ENCODE measurements at regions not wholly inside any gene's neighbourhood (a gene's known extent, or its start where the extent isn't known, plus 50 kb on each side); places are given as distances from the start of the nearest gene placed in this dataset.
"Not testable (repeated sequence)": the region's sequence is repeated elsewhere in the genome, so short reads cannot be mapped to it uniquely, and the experiment has no call there.

DNA sequence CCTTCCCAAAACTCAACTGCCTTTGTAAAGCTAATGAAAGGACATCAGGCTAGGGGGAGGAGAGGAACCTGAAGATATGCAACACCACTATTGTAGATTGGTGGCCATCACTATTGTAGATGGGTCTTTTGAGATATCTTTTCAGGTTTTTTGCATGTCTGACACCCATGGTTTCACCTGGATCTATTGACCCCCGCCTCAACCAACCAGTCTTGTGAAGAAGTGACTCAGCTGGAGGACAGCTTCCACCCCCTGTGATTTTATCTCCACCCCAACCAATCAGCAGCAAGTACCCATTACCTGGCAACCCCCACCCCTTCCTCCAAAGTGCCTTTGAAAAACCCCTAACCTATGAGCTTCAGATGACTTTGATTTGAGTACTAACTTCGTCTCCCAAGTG, 382.6 kb upstream of the GOT2 start:
- DNase-seq, result no peak

GRCh38 chr16:59114790-59115189, 380.7 kb upstream of the GOT2 start:
- DNase-seq, result no peak

GRCh38 chr16:59113004-59113670, 379.0 kb upstream of the GOT2 start:
- DNase-seq, result no peak

DNA sequence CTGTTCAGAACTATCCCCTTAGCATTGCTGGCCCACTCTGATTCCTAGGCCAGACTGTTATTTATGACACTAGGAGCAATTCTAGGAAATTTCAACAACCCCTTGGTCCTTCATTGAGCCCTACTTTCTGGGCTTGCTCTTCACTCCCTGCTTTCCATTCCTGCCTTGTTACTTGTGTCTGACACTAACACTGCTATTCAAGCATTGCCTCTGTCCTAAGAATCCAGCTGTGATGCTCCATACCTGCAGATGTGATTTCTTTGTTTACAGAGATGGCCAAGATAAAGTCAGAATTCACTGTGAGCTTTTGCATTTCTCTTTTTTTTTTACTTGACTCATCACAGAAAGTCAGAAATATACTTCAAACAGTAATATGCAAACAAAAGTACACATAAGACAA, 377.2 kb upstream of the GOT2 start:
- no peak for DNase-seq

DNA sequence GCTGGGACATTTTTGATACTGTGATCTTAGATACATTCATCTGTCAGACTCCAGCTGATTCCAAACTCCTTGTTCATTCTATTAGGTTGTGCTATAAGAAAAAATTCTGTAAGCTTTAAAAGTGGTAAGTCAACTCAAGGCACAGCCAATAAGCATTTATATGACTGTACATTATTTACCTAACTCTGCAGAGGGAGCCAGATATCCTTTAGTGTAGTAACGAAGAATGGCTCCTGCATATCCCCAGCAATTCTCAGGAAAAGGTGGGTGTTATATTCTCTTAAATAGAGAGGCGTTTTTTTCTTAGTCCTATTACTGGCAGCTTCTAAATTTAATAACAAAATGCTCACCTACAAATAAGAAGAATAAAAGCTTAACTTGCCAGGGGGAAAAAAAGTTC, 374.3 kb upstream of the GOT2 start:
- DNase-seq, result no peak

DNA sequence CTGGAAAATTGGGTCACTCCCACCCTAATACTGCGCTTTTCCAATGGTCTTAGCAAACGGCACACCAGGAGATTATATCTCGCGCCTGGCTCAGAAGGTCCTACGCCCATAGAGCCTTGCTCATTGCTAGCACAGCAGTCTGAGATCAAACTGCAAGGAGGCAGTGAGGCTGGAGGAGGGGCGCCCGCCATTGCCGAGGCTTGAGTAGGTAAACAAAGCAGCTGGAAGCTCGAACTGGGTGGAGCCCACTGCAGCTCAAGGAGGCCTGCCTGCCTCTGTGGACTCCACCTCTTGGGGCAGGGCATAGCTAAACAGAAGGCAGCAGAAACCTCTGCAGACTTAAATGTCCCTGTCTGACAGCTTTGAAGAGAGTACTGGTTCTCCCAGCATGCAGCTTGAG, 362.6 kb upstream of the GOT2 start:
- not testable (repeated sequence) for DNase-seq

DNA sequence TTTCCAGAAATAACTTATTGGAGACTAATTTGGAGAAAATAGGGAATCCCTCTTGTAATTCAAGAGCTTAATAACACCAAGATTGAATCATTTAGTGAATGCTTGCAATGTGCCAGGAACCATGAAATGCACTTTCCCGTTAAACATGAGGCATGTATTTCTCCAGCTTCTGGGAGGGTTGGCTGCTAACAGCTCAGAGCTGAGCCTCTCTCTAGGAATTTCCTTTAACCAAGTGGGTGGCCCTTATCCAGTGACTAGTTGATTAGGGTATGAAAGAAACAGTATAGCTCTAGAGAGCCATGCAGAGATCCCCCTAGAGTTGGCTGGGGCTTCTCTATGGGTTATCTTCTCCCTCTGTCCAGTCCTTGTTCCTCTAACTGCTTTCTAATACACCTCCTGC, 356.4 kb upstream of the GOT2 start:
- no peak for DNase-seq

DNA sequence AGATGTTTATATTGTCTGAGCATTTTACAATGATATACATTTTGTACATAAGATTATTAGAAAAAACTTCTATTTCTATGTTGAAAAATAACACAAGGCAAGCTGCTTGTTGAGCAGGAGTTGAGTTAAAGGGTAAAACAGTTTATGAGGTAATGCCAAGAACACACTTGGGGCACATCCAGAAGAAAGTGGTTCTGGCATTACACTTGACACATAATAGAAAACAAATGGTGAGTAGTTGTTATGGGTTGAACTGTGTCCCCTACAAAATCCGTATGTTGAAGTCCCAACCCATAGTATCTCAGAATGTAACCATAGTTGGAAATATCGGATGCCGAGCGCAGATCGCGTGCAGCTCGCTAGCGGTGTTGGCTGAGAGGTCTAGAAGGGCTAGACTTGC, 354.3 kb upstream of the GOT2 start:
- DNase-seq, result no peak

DNA sequence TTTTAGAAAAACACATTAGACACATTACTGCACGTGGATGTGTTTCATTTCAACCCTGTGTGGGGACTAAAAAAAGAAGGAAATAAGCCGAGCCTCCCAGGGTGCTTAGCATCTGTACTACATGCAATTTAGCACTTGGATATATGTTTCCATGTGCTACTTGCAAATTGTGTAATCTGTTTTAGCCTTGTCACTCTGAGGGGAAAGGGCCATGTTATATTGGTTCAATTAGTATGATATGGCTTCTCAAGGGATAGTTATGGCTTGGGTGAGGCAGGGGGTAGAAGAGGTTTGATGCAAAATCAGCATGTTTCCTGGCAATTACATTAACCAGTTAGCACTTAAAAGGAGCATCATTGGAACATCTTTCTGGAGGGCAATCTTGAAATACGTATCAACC, 353.5 kb upstream of the GOT2 start:
- DNase-seq, result no peak

DNA sequence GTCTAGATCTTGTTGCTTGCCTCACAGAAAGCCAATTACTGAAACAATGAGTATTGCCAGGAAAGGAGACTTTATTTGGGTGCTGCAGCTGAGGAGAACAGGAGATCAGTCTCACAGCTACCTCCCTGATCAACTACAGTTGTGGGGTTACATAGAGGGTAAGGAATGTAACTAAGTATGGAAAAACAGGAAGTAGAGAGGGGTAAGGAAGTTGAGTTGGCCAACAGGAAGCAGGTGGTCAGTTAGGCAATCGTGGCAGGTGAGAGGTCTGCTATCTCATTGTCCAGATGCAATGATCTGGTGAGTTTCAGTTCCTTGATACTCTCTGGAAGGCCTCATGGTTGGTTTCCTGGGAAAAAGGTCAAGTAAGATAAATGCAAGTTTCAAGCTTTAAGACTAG, 333.1 kb upstream of the GOT2 start:
- DNase-seq, result no peak

DNA sequence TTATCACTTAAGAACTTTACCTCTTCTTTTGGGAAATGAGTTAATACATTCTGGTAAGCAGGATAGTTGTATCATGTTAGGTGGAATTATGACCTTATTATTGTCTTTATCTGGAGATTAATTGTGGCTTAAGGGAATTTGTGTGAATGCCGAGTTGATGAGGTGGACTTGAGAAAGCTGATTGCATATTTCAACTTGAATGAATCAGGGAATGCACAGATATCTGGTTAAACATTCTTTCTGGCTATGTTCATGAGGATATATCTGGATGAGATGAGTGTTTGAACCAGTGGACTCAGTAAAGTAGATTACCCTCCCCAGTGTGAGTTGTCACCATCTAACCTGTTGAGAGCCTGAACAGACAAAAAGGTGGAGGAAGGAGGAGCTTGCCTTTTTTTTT, 326.1 kb upstream of the GOT2 start:
- no peak for DNase-seq

- no peak for DNase-seq
Observed at GRCh38 chr16:59058250-59058649, 324.1 kb upstream of the GOT2 start.

- DNase-seq, result no peak
Observed at GRCh38 chr16:59053911-59054310, 319.8 kb upstream of the GOT2 start.

DNA sequence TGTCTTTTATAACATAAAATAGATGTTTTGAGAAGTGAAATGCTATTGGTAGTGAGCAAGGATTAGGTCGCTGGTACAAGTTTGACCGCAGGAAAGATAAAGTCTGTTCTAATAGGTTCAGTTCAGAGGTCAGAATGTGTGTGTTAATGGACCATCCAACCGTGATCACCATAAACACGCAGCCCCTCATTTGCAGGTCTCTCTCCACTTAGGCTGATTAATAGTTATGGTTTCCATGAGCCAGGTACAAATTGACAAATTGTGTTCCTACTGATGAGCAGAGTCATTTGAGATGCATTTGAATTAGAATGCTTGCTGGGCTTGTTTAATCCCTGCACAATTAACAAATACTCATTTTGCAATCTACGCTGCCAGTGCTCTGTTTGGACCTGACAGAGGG, 318.1 kb upstream of the GOT2 start:
- no peak for DNase-seq

- DNase-seq, result no peak
Observed at GRCh38 chr16:59048876-59049275, 314.8 kb upstream of the GOT2 start.

DNA sequence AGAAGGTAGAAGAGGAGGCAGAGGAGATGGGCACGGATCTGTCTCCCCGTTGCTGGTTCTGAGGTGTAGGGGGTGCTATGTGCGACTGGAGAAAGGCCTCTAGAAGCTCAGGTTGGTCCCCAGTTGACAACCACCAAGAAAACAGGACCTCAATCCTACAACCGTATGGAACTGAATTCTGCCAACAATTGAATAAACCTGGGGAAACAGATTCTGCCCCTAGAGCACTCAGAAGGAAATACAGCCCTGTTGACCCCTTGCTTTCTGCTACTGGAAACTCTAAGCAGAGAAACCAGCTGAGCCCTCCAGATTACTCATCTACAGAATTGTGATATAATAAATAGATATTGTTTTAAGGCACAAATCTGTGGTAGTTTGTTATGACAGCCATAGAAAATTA, 313.0 kb upstream of the GOT2 start:
- no peak for DNase-seq

- DNase-seq, result no peak
Observed at GRCh38 chr16:59046335-59046734, 312.2 kb upstream of the GOT2 start.

- no peak for DNase-seq
Observed at GRCh38 chr16:59045501-59045900, 311.4 kb upstream of the GOT2 start.

- no peak for DNase-seq
Observed at GRCh38 chr16:59044616-59045015, 310.5 kb upstream of the GOT2 start.

- no peak for DNase-seq
Observed at GRCh38 chr16:59042301-59042700, 308.2 kb upstream of the GOT2 start.

GRCh38 chr16:59039066-59039720, 305.1 kb upstream of the GOT2 start:
- DNase-seq, result no peak

DNA sequence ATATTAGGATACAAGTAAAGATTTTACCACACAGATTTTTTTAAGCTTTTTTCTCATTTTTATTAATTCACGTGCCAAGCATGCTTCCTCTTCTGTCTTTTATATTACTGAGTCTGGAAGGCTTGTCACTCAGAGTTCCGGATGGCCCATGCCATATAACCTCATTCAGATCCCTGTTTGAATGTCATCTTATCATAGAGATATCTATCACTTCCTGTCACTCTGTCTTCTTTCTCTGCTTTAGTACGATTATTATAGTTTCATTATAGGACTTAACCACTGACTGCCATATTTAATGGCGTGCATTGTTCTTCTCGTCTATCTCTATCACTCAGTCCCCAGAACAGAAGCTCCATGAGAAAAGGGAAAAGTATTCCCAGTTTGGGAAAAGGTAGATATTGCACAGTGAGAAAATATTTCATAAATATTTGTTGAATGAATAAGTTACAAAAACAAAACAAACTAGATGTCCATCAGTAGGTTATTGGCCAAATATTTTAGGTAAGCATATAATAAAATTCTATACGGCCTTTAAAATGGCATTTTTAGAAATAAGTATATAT, 296.9 kb upstream of the GOT2 start:
- no peak for DNase-seq

GRCh38 chr16:59021751-59022150, 287.6 kb upstream of the GOT2 start:
- DNase-seq, result no peak

GRCh38 chr16:59013930-59014329, 279.8 kb upstream of the GOT2 start:
- DNase-seq, result no peak

DNA sequence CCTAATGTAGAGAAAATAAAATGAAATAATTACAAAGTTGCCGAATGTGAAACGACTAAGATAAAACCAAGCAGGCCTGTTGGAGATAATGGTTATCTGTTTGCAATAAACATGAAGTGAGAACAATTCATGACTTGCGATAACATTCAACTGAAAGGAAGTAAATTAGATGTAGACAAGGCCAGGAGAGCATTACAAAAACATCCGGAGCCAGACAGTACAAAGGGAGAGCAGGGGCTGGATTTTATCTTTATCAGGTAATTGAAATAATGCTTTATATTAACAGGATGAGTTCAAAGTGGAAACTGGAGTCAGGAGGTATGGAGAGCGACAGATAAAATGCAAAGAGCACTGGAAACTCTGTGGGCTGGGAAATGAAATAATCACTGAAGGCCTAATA, 265.6 kb upstream of the GOT2 start:
- DNase-seq, result no peak

Data from CD4-positive, alpha-beta T cell treated with Interleukin-10 for 1 hour (primary cell).